GM20000 (cell line): ENCODE measurements at regions not wholly inside any gene's neighbourhood (a gene's known extent, or its start where the extent isn't known, plus 50 kb on each side); places are given as distances from the start of the nearest gene placed in this dataset.

ENCODE experiments used
- DNase-seq: peaks from one replicate; pipeline ENCODE4 v3.0.0; 2012; ENCODE audit warnings: low spot score
- TF ChIP-seq, protein P1 (sequence below): IDR thresholded peaks from 2 replicates; pipeline ENCODE4 v1.5.1; 2012; ENCODE audit warnings: mild to moderate bottlenecking, control low read depth; ENCODE audit errors: extremely low read depth, missing control alignments

DNA sequence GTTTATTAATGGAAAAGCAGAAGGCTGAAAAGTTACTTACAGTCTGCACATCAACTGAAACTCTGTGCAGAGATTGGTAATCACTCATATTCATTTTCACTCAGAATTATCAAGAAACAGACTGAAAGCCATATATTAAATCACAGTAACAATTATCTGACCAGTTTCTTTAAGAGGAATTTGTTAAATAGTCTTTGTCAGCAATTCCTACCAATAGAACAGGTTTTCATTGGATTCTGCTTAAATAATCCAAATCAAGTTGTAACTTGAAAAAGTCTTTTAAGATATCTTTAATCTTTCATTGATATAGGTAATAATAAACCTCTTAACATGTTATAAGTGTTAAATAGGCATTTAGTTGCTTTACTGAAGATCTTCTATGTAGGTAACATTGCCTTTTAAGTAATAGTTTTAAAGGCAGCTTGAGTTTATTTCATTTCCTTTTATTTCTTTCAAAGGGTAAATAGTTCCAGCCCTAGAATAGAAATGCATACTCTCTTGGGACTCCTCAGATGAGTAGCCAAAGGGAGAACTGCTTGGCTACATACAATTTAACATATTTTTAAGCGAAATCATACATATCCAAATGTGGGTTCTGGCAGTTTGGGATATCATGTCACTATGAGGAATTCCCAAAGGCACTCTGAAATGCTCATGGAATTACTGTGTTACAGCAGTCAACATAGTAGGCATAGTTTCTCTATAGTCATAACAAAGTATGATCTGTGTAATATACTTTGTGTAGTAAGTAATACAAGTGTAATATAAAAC lies 326.0 kb upstream of the SPRY2 start:
- TF ChIP-seq, protein P1, sequence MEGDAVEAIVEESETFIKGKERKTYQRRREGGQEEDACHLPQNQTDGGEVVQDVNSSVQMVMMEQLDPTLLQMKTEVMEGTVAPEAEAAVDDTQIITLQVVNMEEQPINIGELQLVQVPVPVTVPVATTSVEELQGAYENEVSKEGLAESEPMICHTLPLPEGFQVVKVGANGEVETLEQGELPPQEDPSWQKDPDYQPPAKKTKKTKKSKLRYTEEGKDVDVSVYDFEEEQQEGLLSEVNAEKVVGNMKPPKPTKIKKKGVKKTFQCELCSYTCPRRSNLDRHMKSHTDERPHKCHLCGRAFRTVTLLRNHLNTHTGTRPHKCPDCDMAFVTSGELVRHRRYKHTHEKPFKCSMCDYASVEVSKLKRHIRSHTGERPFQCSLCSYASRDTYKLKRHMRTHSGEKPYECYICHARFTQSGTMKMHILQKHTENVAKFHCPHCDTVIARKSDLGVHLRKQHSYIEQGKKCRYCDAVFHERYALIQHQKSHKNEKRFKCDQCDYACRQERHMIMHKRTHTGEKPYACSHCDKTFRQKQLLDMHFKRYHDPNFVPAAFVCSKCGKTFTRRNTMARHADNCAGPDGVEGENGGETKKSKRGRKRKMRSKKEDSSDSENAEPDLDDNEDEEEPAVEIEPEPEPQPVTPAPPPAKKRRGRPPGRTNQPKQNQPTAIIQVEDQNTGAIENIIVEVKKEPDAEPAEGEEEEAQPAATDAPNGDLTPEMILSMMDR, result no peak
- DNase-seq, result no peak

DNA sequence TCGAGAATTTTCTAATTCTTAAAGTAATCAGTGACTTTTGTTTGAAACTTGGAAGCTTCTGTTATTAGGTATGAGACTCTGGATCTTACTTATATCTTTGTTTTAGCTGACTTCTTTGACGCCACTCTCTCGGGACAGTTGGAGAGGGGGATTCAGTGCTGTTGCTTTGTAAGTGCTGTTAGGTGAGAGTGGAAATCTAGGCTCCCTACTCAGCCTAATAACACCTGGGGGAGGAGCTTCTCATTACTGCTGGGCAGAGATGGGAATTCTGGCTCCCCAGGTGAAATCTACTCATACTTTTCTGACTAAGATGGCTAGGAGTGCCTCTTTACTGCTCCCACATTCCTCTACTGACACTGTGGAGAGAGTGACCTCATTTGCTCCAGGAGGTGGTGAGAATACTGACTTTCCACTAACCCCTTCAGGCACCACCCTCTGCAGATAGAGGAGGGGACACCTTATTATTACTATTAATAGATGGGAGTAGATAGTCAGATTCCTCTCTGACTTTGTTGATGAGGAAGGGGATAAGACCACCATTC lies 324.9 kb upstream of the SPRY2 start:
- TF ChIP-seq, protein P1, result no peak
- no peak for DNase-seq

DNA sequence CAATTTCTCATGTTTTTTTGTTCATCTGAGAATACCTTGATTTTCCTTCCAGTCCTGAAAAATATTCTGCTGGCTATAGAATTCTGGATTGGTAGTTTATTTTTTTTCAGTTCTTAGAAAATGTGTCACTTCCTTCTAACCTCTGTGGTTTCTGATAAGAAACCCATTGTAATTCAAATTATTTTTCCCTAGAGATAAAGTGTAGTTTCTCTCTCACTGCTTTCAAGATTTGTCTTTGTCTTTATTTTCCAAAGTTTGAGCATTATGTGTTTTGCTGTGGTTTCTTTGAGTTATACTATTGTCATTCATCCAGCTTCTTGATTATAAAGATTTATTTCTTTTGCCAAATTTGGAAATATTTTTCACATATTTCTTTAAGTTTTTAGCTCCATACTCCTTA lies 324.0 kb upstream of the SPRY2 start:
- no peak for DNase-seq
- TF ChIP-seq, protein P1, result no peak

DNA sequence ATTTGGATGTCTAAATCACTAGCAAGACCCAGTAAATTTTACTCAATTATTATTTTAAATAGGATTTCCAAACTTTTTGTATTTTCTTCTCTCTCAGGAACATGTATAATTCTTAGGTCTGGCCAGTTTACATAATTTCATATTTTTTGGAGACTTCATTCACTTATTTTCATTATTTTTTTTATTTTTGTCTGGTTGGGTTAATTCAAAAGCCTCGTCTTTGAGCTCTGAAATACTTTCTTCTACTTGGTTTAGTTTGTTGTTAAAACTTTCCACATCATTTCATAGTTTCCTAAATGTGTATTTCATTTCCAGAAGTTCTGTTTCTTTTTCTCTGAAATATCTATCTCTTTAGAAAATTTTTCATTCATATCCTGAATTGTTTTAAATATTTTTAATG lies 322.9 kb upstream of the SPRY2 start:
- TF ChIP-seq, protein P1, result no peak
- DNase-seq, result no peak

DNA sequence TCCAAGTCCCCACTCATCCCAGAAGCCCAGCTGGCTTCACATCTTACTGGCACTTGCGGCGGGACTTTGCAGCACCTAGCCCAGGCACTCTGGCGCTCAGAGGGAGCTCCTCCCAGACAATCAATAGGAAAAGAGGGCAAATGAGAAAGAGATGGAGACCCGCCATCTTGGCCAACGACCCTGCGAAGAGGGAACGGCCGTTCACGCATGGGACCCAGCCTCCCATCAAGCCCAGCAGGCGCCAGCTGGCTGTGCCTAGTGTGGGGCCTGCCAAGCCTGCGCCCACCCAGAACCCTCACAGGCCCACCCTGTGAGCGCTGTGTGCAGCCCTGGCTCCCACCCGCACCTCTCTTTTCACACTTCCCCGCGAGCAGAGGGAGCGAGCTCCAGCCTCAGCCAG lies 317.8 kb upstream of the SPRY2 start:
- TF ChIP-seq, protein P1, result no peak
- no peak for DNase-seq

DNA sequence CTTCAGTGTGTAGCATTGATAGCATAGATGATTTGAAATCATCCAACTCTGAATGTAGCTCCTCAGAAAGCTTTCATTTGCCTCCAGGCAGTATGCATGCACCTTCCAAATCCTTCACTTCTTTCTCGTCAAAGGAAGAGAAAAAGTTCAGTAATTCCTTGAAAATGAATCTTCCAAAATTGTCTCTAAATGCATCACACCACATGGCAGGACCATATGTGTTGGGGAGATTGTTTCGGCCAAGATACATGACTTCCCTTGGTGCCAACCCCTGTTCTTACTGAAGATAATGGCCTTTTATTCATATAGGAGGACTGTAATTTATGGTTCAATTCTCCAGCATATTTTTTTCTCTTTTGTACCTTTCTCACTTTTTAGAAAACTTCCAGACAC lies 315.6 kb upstream of the SPRY2 start:
- TF ChIP-seq, protein P1, result no peak
- no peak for DNase-seq

DNA sequence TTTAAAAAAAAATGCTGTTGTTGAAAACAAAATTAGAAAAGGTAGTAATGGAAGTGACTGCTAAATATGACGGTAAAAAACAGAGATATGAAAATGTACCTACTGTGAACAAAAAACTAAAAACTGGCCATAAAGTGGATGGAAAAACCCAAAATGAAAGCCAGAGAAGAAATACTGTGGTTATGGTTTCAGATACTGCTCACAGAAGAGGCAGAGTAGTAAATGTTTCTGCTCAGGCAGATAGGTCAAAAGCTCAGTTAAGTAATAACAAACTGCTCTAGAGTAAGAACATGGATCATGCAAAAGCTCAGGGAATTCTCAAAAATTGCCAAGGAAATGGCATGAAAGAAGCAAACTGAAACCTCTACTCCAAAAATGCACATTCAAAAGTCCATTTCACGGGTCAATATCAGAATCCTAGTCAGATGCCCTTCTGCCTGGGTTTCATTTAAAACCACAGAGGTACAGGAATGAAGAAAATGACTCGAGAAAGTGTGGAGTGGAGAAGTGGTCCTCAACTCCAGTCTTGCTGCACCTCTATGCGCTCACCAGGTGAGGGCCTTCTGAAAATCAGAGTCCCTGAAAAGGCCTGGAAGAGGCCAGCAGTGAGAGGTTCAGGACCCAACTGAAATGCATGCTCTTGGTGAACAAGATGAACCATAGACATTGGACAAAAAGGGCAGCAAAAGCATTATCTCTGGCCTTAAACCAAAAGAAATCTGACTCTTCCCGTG lies 315.0 kb upstream of the SPRY2 start:
- DNase-seq, result no peak
- TF ChIP-seq, protein P1, result no peak
